Body of pancreas (tissue), 4 donors: ENCODE measurements at regions not wholly inside any gene's neighbourhood (a gene's known extent, or its start where the extent isn't known, plus 50 kb on each side); places are given as distances from the start of the nearest gene placed in this dataset.

Source experiments
- POLR2A ChIP-seq, 3 donors: fragments of 450-650 bp; IDR thresholded peaks; one replicate each; pipeline ENCODE4 v1.6.1; 2016; ENCODE audit warnings: antibody characterized with exemption in 3 of 3, mild to moderate bottlenecking in 2 of 3
- TF ChIP-seq, protein P1 (sequence below), 7 experiments: fragments of 450-650 bp in 4 of 7; fragments of 200-600 bp in 3 of 7; sonication (generic) in 3 of 7; IDR thresholded peaks; one replicate each; pipeline ENCODE4 v1.5.1; 2016 to 2019; ENCODE audit warnings: antibody characterized with exemption in 7 of 7

DNA sequence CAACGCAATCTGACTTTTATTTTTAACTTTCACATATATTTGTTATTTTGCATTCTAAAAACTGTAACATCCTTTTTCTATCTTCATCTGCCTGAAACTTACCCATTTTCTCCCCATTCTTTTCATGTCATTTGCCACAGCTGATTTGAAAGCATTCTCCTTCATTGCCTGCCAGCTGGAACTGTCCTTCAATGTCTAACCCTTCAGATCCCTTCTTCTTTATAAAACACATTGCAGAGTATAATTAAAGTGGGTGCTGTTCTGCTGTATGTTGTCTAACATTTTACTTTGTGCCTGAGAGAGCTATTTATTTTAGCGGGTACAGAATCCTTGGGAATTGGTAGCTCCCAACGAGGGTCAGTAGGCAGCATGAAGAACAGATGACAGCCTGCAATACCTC, 827.4 kb downstream of the IGSF11 start:
- TF ChIP-seq, protein P1, sequence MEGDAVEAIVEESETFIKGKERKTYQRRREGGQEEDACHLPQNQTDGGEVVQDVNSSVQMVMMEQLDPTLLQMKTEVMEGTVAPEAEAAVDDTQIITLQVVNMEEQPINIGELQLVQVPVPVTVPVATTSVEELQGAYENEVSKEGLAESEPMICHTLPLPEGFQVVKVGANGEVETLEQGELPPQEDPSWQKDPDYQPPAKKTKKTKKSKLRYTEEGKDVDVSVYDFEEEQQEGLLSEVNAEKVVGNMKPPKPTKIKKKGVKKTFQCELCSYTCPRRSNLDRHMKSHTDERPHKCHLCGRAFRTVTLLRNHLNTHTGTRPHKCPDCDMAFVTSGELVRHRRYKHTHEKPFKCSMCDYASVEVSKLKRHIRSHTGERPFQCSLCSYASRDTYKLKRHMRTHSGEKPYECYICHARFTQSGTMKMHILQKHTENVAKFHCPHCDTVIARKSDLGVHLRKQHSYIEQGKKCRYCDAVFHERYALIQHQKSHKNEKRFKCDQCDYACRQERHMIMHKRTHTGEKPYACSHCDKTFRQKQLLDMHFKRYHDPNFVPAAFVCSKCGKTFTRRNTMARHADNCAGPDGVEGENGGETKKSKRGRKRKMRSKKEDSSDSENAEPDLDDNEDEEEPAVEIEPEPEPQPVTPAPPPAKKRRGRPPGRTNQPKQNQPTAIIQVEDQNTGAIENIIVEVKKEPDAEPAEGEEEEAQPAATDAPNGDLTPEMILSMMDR (IDR thresholded peaks at IDR 0.05), result no peak
- TF ChIP-seq POLR2A (IDR thresholded peaks at IDR 0.05), result no peak
